IMR-90 (cell line): ENCODE measurements at regions not wholly inside any gene's neighbourhood (a gene's known extent, or its start where the extent isn't known, plus 50 kb on each side); places are given as distances from the start of the nearest gene placed in this dataset.

ENCODE experiments used
- ATAC-seq: fragments of 200-7000 bp; cut with Tn5 transposase; 2 replicates; pipeline ENCODE4 v1.9.1; 2020; ENCODE audit warnings: low read depth, mild to moderate bottlenecking, moderate library complexity
- BruUV-seq: library from RNA; stranded (reverse); fragments of 400-500 nt; replicated peaks from 2 replicates; lab custom pipeline; 2021; lab: Mats Ljungman, UMichigan
- CTCF ChIA-PET: fragments of 300-600 bp; formaldehyde crosslinking; extraction: SDS; loops from one replicate; lab custom pipeline; 2021; ENCODE audit warnings: antibody characterized with exemption; lab: Yijun Ruan, JAX
- POLR2A ChIA-PET: fragments of 300-600 bp; sonication (Branson Sonifier 250); formaldehyde crosslinking; loops from one replicate; lab custom pipeline; 2022; ENCODE audit warnings: antibody characterized with exemption; ENCODE audit not compliant: unreplicated experiment; lab: Charles Lee
- DNase-seq: peaks from one replicate; pipeline ENCODE4 v3.0.0; 2013
- H2AFZ ChIP-seq: replicated peaks from 2 replicates; pipeline ENCODE3; 2013; ENCODE audit warnings: low read length, mild to moderate bottlenecking; ENCODE audit not compliant: poor library complexity
- H2AK5ac ChIP-seq: 2 replicates; pipeline ENCODE4 v1.6.1; 2013; ENCODE audit warnings: low read depth, low read length, inconsistent platforms
- H2AK9ac ChIP-seq: replicated peaks from 2 replicates; pipeline ENCODE3; 2013; ENCODE audit warnings: mild to moderate bottlenecking, low read depth, low read length, moderate library complexity; ENCODE audit not compliant: poor library complexity
- H2BK120ac ChIP-seq: 2 replicates; pipeline ENCODE4 v1.6.1; 2013; ENCODE audit warnings: low read depth, low read length, inconsistent platforms
- H2BK15ac ChIP-seq: 3 replicates; pipeline ENCODE4 v1.6.1; 2013; ENCODE audit warnings: low read depth, low read length, inconsistent platforms
- H2BK20ac ChIP-seq: 2 replicates; pipeline ENCODE4 v1.6.1; 2013; ENCODE audit warnings: low read depth, mild to moderate bottlenecking, inconsistent platforms, low read length, moderate library complexity
- H2BK5ac ChIP-seq: 2 replicates; pipeline ENCODE4 v1.6.1; 2013; ENCODE audit warnings: mild to moderate bottlenecking, low read depth, low read length, inconsistent platforms; ENCODE audit not compliant: poor library complexity, severe bottlenecking
- H3K14ac ChIP-seq: replicated peaks from 2 replicates; pipeline ENCODE4 v1.6.1; 2013; ENCODE audit warnings: low read depth, low read length, inconsistent platforms
- H3K18ac ChIP-seq: 2 replicates; pipeline ENCODE4 v1.6.1; 2013; ENCODE audit warnings: low read depth, low read length, control low read depth
- H3K23ac ChIP-seq: 2 replicates; pipeline ENCODE4 v1.6.1; 2013; ENCODE audit warnings: low read depth, low read length, inconsistent platforms
- H3K27ac ChIP-seq: 2 replicates; pipeline ENCODE4 v1.5.1; 2013; ENCODE audit warnings: mild to moderate bottlenecking, control low read depth, low read length; ENCODE audit not compliant: insufficient read depth
- H3K27me3 ChIP-seq: 2 replicates; pipeline ENCODE4 v1.6.1; 2013; ENCODE audit warnings: low read length; ENCODE audit not compliant: control insufficient read depth, insufficient read depth
- H3K36me3 ChIP-seq: 2 replicates; pipeline ENCODE4 v1.6.1; 2013; ENCODE audit warnings: low read length, mixed read lengths; ENCODE audit not compliant: control insufficient read depth, insufficient read depth
- H3K4ac ChIP-seq: 2 replicates; pipeline ENCODE4 v1.6.1; 2013; ENCODE audit warnings: low read depth, low read length, inconsistent platforms
- H3K4me1 ChIP-seq: 2 replicates; pipeline ENCODE4 v1.6.1; 2013; ENCODE audit warnings: low read length, mixed read lengths; ENCODE audit not compliant: control insufficient read depth, insufficient read depth
- H3K4me2 ChIP-seq: 2 replicates; pipeline ENCODE4 v1.6.1; 2013; ENCODE audit warnings: low read depth, mild to moderate bottlenecking, control low read depth, low read length, moderate library complexity
- H3K4me3 ChIP-seq: 2 replicates; pipeline ENCODE4 v1.5.1; 2013; ENCODE audit warnings: low read depth, mild to moderate bottlenecking, control low read depth, low read length, moderate library complexity; ENCODE audit not compliant: insufficient read depth
- H3K56ac ChIP-seq: 2 replicates; pipeline ENCODE4 v1.6.1; 2013; ENCODE audit warnings: low read length, inconsistent platforms; ENCODE audit not compliant: insufficient read depth; ENCODE audit errors: extremely low read depth
- H3K79me1 ChIP-seq, 2 experiments: 2 replicates each; pipeline ENCODE4 v1.6.1; 2013; ENCODE audit warnings: low read length in 2 of 2, inconsistent platforms in 1 of 2, low read depth in 1 of 2
- H3K9ac ChIP-seq: 2 replicates; pipeline ENCODE4 v1.6.1; 2013; ENCODE audit warnings: low read depth, low read length, control low read depth
- H3K9me1 ChIP-seq: 2 replicates; pipeline ENCODE4 v1.6.1; 2013; ENCODE audit warnings: low read length, inconsistent platforms; ENCODE audit not compliant: insufficient read depth
- H3K9me3 ChIP-seq: 2 replicates; pipeline ENCODE4 v1.6.1; 2013; ENCODE audit warnings: low read length; ENCODE audit not compliant: control insufficient read depth, insufficient read depth
- H4K20me1 ChIP-seq: 2 replicates; pipeline ENCODE4 v1.6.1; 2013; ENCODE audit warnings: low read length, inconsistent platforms; ENCODE audit not compliant: insufficient read depth
- H4K5ac ChIP-seq: 2 replicates; pipeline ENCODE4 v1.6.1; 2013; ENCODE audit warnings: mild to moderate bottlenecking, low read depth, low read length, control low read depth
- H4K8ac ChIP-seq, 2 experiments: 2 replicates each; pipeline ENCODE4 v1.6.1; 2013; ENCODE audit warnings: low read depth in 2 of 2, low read length in 2 of 2, control low read depth in 1 of 2, inconsistent platforms in 1 of 2
- H4K91ac ChIP-seq: 2 replicates; pipeline ENCODE4 v1.6.1; 2013; ENCODE audit warnings: low read depth, low read length, inconsistent platforms; ENCODE audit not compliant: insufficient read depth
- BHLHE40 ChIP-seq: fragments of 150-350 bp; IDR thresholded peaks from 2 replicates; pipeline ENCODE4 v1.6.1; 2016; ENCODE audit warnings: mild to moderate bottlenecking, low read depth, low read length
- RCOR1 ChIP-seq: IDR thresholded peaks from 2 replicates; pipeline ENCODE4 v1.6.1; 2012; ENCODE audit warnings: mild to moderate bottlenecking, low read length, improper control_type of control experiment; ENCODE audit not compliant: insufficient replicate concordance
- WGBS, 2 experiments: methylation state at CpG; one replicate each; pipeline versions ENCODE4 v1.1.5 to v1.1.7; 2013; ENCODE audit warnings: missing lambda C conversion rate in 2 of 2; ENCODE audit not compliant: insufficient read length in 1 of 2; ENCODE audit errors: extremely low coverage in 2 of 2; 5-methylcytosine and 5-hydroxymethylcytosine counted together
- dilution Hi-C: fragments of 300-500 bp; cut with HindIII; formaldehyde crosslinking; loops from one replicate; pipeline ENCODE4 v1.14.3; 2018; ENCODE audit warnings: low sequenced_read_pairs; ENCODE audit not compliant: unreplicated experiment
- in situ Hi-C: fragments of 300-500 bp; cut with MboI; formaldehyde crosslinking; loops from 3 replicates; pipeline ENCODE4 v1.14.3; 2019; ENCODE audit warnings: low sequenced_read_pairs, inconsistent platforms, mixed read lengths
- intact Hi-C: fragments of 100-400 bp; cut with micrococcal nuclease; formaldehyde crosslinking; loops from 2 replicates; pipeline ENCODE4 v1.10.0; 2022

GRCh38 chr17:27081002-27081638 is 212.8 kb upstream of the WSB1 start:
- Histone ChIP-seq H4K5ac (no peak overlapping the region), H2AK9ac (no peak overlapping the region), H3K36me3 (no peaks in the 10 kb centered on the region), H3K4me3 (no peak overlapping the region), H4K91ac (no peak overlapping the region), H3K56ac (no peak overlapping the region), H2BK20ac (no peak overlapping the region), H3K14ac (no peak overlapping the region), H3K27ac (no peak overlapping the region), H2BK15ac (no peak overlapping the region), H3K79me1 (no peaks in the 10 kb centered on the region), H3K4me1 (no peaks in the 10 kb centered on the region), H2AK5ac (no peak overlapping the region), H3K4ac (no peak overlapping the region), H2BK120ac (no peak overlapping the region), H3K23ac (no peak overlapping the region), H3K9ac (no peak overlapping the region), H3K4me2 (no peak overlapping the region), H3K9me1 (no peaks in the 10 kb centered on the region), H3K27me3 (no peaks in the 10 kb centered on the region), H3K18ac (no peak overlapping the region), H2AFZ (no peak overlapping the region), H4K20me1 (no peaks in the 10 kb centered on the region), H4K8ac (no peak overlapping the region), H3K9me3 (peaks cover 9% of the 10 kb centered on the region; the same call in 1 of the 2 replicates), H2BK5ac (no peak overlapping the region)
- DNase-seq (no peak), ATAC-seq (no peak)
- intact Hi-C loops (no loop called here), dilution Hi-C loops (no loop called here), in situ Hi-C loops (no loop called here)
- ChIA-PET CTCF (no interaction called here), POLR2A (no interaction called here)
- WGBS, 2 experiments: 0% methylated on average over 1 of the region's 4 CpGs; no CpG with 5 or more reads in 1 of the 2 experiments
- TF ChIP-seq RCOR1 (no peak), BHLHE40 (no peak)
- BruUV-seq: no TSS peak
